Fibroblast of lung (primary cell): ENCODE measurements at regions not wholly inside any gene's neighbourhood (a gene's known extent, or its start where the extent isn't known, plus 50 kb on each side); places are given as distances from the start of the nearest gene placed in this dataset.

Experiments used
- DNase-seq, 2 donors: peaks; one replicate each; pipeline versions ENCODE4 v3.0.0 to v3.0.0-alpha.2; 2010; ENCODE audit warnings: low read depth in 2 of 2
- H2AFZ ChIP-seq: 2 replicates; pipeline ENCODE4 v1.5.1; 2012; ENCODE audit warnings: low read length, control low read depth, inconsistent platforms
- H3K27ac ChIP-seq: 2 replicates; pipeline ENCODE4 v1.5.1; 2011; ENCODE audit warnings: low read length, control low read depth; ENCODE audit not compliant: insufficient read depth
- H3K27me3 ChIP-seq: 2 replicates; pipeline ENCODE4 v1.5.1; 2011; ENCODE audit warnings: mild to moderate bottlenecking, low read length; ENCODE audit not compliant: control insufficient read depth, insufficient read depth
- H3K36me3 ChIP-seq: 2 replicates; pipeline ENCODE4 v1.5.1; 2011; ENCODE audit warnings: low read length; ENCODE audit not compliant: control insufficient read depth, insufficient read depth
- H3K4me1 ChIP-seq: 2 replicates; pipeline ENCODE4 v1.5.1; 2011; ENCODE audit warnings: low read length; ENCODE audit not compliant: control insufficient read depth, insufficient read depth; ENCODE audit errors: extremely low read depth
- H3K4me2 ChIP-seq: 2 replicates; pipeline ENCODE4 v1.5.1; 2011; ENCODE audit warnings: low read length, control low read depth; ENCODE audit not compliant: insufficient read depth; ENCODE audit errors: extremely low read depth
- H3K4me3 ChIP-seq, 4 experiments: fragments of 200-600 bp in 1 of 4; sonication (generic) in 1 of 4; replicated peaks in 1 of 4; 2 replicates each; pipeline ENCODE4 v1.5.1; 2011 to 2016; ENCODE audit warnings: low read length in 4 of 4, low read depth in 3 of 4, mild to moderate bottlenecking in 3 of 4, control low read depth in 2 of 4, inconsistent platforms in 1 of 4, mixed read lengths in 1 of 4; ENCODE audit not compliant: insufficient read depth in 1 of 4; ENCODE audit errors: control extremely low read depth in 1 of 4
- H3K79me2 ChIP-seq: 2 replicates; pipeline ENCODE4 v1.5.1; 2012; ENCODE audit warnings: mild to moderate bottlenecking, low read length, inconsistent platforms; ENCODE audit not compliant: control insufficient read depth, insufficient read depth
- H3K9ac ChIP-seq: 2 replicates; pipeline ENCODE4 v1.5.1; 2011; ENCODE audit warnings: mild to moderate bottlenecking, low read length, control low read depth; ENCODE audit not compliant: insufficient read depth
- H3K9me3 ChIP-seq: 2 replicates; pipeline ENCODE4 v1.5.1; 2012; ENCODE audit warnings: low read depth, low read length; ENCODE audit not compliant: control insufficient read depth, insufficient read depth
- H4K20me1 ChIP-seq: 2 replicates; pipeline ENCODE4 v1.5.1; 2011; ENCODE audit warnings: low read length; ENCODE audit not compliant: control insufficient read depth, insufficient read depth; ENCODE audit errors: extremely low read depth
- CTCF ChIP-seq, 2 donors: IDR thresholded peaks in 1 of 2; conservative IDR thresholded peaks in 1 of 2; 1 replicate in 1 of 2; 2 replicates in 1 of 2; pipeline ENCODE4 v1.5.1; 2011 to 2012; ENCODE audit warnings: low read length in 2 of 2, control low read depth in 1 of 2, inconsistent platforms in 1 of 2, low read depth in 1 of 2, mild to moderate bottlenecking in 1 of 2
- EZH2 ChIP-seq: IDR thresholded peaks from 2 replicates; pipeline ENCODE4 v1.5.1; 2012; ENCODE audit warnings: low read length, control low read depth, mild to moderate bottlenecking; ENCODE audit errors: missing control alignments

- H3K4me3 ChIP-seq = no peak overlapping the region
- DNase-seq = no peak
- no peak overlapping the region for H2AFZ ChIP-seq
- no peak overlapping the region for H3K9ac ChIP-seq
- peaks cover 6% of the 10 kb centered on the region for H3K4me1 ChIP-seq
- H3K27me3 ChIP-seq = peaks cover 9% of the 10 kb centered on the region
- H3K4me2 ChIP-seq = no peak overlapping the region
- no peak overlapping the region for H3K27ac ChIP-seq
- no peaks in the 10 kb centered on the region for H3K36me3 ChIP-seq
- H3K9me3 ChIP-seq = no peaks in the 10 kb centered on the region
- TF ChIP-seq CTCF (conservative IDR thresholded peaks at IDR 0.05 in 1 of 2, IDR thresholded peaks at IDR 0.05 in 1 of 2; ENCODE audit: low read depth in 1 of 2, low read length in 2 of 2) = no peak
- no peak for TF ChIP-seq EZH2
- H4K20me1 ChIP-seq = no peaks in the 10 kb centered on the region
- H3K79me2 ChIP-seq = no peaks in the 10 kb centered on the region
Measured at GRCh38 chr17:83152745-83153611, 73.6 kb downstream of the METRNL start.

GRCh38 chr17:83153681-83154310 is 74.4 kb downstream of the METRNL start:
- no peak for TF ChIP-seq EZH2
- no peak for TF ChIP-seq CTCF (conservative IDR thresholded peaks at IDR 0.05 in 1 of 2, IDR thresholded peaks at IDR 0.05 in 1 of 2; ENCODE audit: low read depth in 1 of 2, low read length in 2 of 2)

GRCh38 chr17:83154311-83155127 is 75.1 kb downstream of the METRNL start:
- Histone ChIP-seq H3K4me3 (no peak overlapping the region), H3K9me3 (no peaks in the 10 kb centered on the region), H2AFZ (no peak overlapping the region), H3K4me1 (peaks cover 6% of the 10 kb centered on the region), H3K79me2 (no peaks in the 10 kb centered on the region), H4K20me1 (no peaks in the 10 kb centered on the region), H3K27ac (no peak overlapping the region), H3K27me3 (peaks cover 9% of the 10 kb centered on the region), H3K36me3 (no peaks in the 10 kb centered on the region), H3K4me2 (no peak overlapping the region), H3K9ac (no peak overlapping the region)
- DNase-seq = no peak
- TF ChIP-seq EZH2 (no peak), CTCF (conservative IDR thresholded peaks at IDR 0.05 in 1 of 2, IDR thresholded peaks at IDR 0.05 in 1 of 2; ENCODE audit: low read depth in 1 of 2, low read length in 2 of 2) (no peak)

More at GRCh38 chr17:83153681-83154310, 74.4 kb downstream of the METRNL start:
- H4K20me1 ChIP-seq = no peaks in the 10 kb centered on the region
- no peaks in the 10 kb centered on the region for H3K36me3 ChIP-seq
- DNase-seq = no peak
- H3K9ac ChIP-seq = no peak overlapping the region
- H3K4me2 ChIP-seq = no peak overlapping the region
- H3K79me2 ChIP-seq = no peaks in the 10 kb centered on the region
- H3K9me3 ChIP-seq = no peaks in the 10 kb centered on the region
- H3K27me3 ChIP-seq = peaks cover 9% of the 10 kb centered on the region
- H3K4me1 ChIP-seq = peaks cover 6% of the 10 kb centered on the region
- H3K27ac ChIP-seq = no peak overlapping the region
- no peak overlapping the region for H3K4me3 ChIP-seq
- no peak overlapping the region for H2AFZ ChIP-seq
